HepG2 (cell line): ENCODE measurements at regions not wholly inside any gene's neighbourhood (a gene's known extent, or its start where the extent isn't known, plus 50 kb on each side); places are given as distances from the start of the nearest gene placed in this dataset.

Source experiments
- ATAC-seq: fragments of 200-7000 bp; cut with Tn5 transposase; 3 replicates; pipeline ENCODE4 v1.9.1; 2020; ENCODE audit warnings: mild to moderate bottlenecking, moderate library complexity
- BruUV-seq: library from RNA; stranded (reverse); fragments of 400-500 nt; replicated peaks from 2 replicates; lab custom pipeline; 2021; lab: Mats Ljungman, UMichigan
- CTCF ChIA-PET: fragments of 300-600 bp; formaldehyde crosslinking; extraction: SDS; loops from one replicate; lab custom pipeline; 2021; ENCODE audit warnings: low total read pairs, inconsistent platforms, low intra/inter-chr PET ratio; lab: Yijun Ruan, JAX
- POLR2A ChIA-PET: fragments of 350-600 bp; sonication (Branson Sonifier 250); formaldehyde crosslinking; loops from one replicate; lab custom pipeline; 2020; ENCODE audit warnings: antibody characterized with exemption, inconsistent platforms; lab: Yijun Ruan, JAX
- DNase-seq: peaks from one replicate; pipeline ENCODE4 v3.0.0-alpha.2; 2015; ENCODE audit warnings: low spot score
- FAIRE-seq: peaks from 3 replicates; lab custom pipeline; 2011; peaks lifted over from hg19 to GRCh38; lab: Jason Lieb, UNC
- H2AFZ ChIP-seq: one replicate; pipeline ENCODE4 v1.6.1; 2011; ENCODE audit warnings: low read length, inconsistent platforms
- H3K27ac ChIP-seq: fragments of 300-600 bp; 3 replicates; pipeline ENCODE4 v1.8.0; 2011; ENCODE audit warnings: mixed run types, mild to moderate bottlenecking, mixed read lengths, low read length, inconsistent platforms; ENCODE audit not compliant: insufficient read depth; ENCODE audit errors: extremely low read length
- H3K27me3 ChIP-seq, 2 experiments: fragments of 200-600 bp in 1 of 2; 2 replicates in 1 of 2; 3 replicates in 1 of 2; pipeline versions ENCODE4 v1.6.0 to v1.8.0; 2011; ENCODE audit warnings: low read length in 2 of 2, mild to moderate bottlenecking in 2 of 2, moderate library complexity in 2 of 2, inconsistent platforms in 1 of 2; ENCODE audit not compliant: insufficient read depth in 2 of 2, control insufficient read depth in 1 of 2
- H3K36me3 ChIP-seq, 2 experiments: fragments of 200-600 bp in 1 of 2; replicated peaks in 1 of 2; 2 replicates in 1 of 2; 3 replicates in 1 of 2; pipeline versions ENCODE4 v1.5.1 to v1.8.0; 2011; ENCODE audit warnings: low read length in 2 of 2, inconsistent platforms in 1 of 2; ENCODE audit not compliant: insufficient read depth in 2 of 2, control insufficient read depth in 1 of 2
- H3K4me1 ChIP-seq: 2 replicates; pipeline ENCODE4 v1.5.1; 2012; ENCODE audit warnings: low read length, inconsistent platforms; ENCODE audit not compliant: insufficient read depth
- H3K4me2 ChIP-seq: 2 replicates; pipeline ENCODE4 v1.6.0; 2011; ENCODE audit warnings: low read depth, low read length, inconsistent platforms
- H3K4me3 ChIP-seq, 3 experiments: fragments of 200-600 bp in 1 of 3; sonication (generic), shearing (Covaris generic) in 1 of 3; replicated peaks in 1 of 3; 2 replicates each; pipeline ENCODE4 v1.5.1; 2011 to 2016; ENCODE audit warnings: low read length in 3 of 3, inconsistent platforms in 2 of 3, low read depth in 2 of 3, mild to moderate bottlenecking in 2 of 3, control low read depth in 1 of 3, mixed read lengths in 1 of 3; ENCODE audit not compliant: insufficient read depth in 1 of 3
- H3K79me2 ChIP-seq: one replicate; pipeline ENCODE4 v1.6.1; 2011; ENCODE audit warnings: low read length, inconsistent platforms; ENCODE audit not compliant: insufficient read depth
- H3K9ac ChIP-seq: 2 replicates; pipeline ENCODE4 v1.6.0; 2011; ENCODE audit warnings: mild to moderate bottlenecking, low read depth, low read length, inconsistent platforms; ENCODE audit not compliant: insufficient read depth
- H3K9me3 ChIP-seq: 2 replicates; pipeline ENCODE4 v1.5.1; 2012; ENCODE audit warnings: mild to moderate bottlenecking, low read length
- H4K20me1 ChIP-seq: 2 replicates; pipeline ENCODE4 v1.6.0; 2011; ENCODE audit warnings: inconsistent platforms, mild to moderate bottlenecking, low read length, moderate library complexity; ENCODE audit not compliant: insufficient read depth
- CHCHD3 ChIP-seq: sonication (generic); formaldehyde crosslinking; IDR thresholded peaks from 2 replicates; pipeline ENCODE4 v1.8.0; 2022; ENCODE audit warnings: mild to moderate bottlenecking, missing genetic modification reagents, moderate library complexity
- DMTF1 ChIP-seq: sonication (generic); formaldehyde crosslinking; IDR thresholded peaks from 2 replicates; pipeline ENCODE4 v1.4.0; 2020; ENCODE audit warnings: mild to moderate bottlenecking, missing genetic modification reagents
- FOXK2 ChIP-seq: fragments of 450-650 bp; IDR thresholded peaks from 2 replicates; pipeline ENCODE4 v1.6.1; 2016
- MEF2D ChIP-seq: sonication (generic); formaldehyde crosslinking; IDR thresholded peaks from 2 replicates; pipeline ENCODE4 v1.5.1; 2020; ENCODE audit warnings: mild to moderate bottlenecking, missing genetic modification reagents
- NCOR1 ChIP-seq: fragments of 200-600 bp; sonication (generic); IDR thresholded peaks from 2 replicates; pipeline ENCODE4 v1.7.0; 2017; ENCODE audit warnings: antibody characterized with exemption, low read length, borderline replicate concordance
- PBX3 ChIP-seq: sonication (generic); formaldehyde crosslinking; IDR thresholded peaks from 2 replicates; pipeline ENCODE4 v1.8.1; 2023; ENCODE audit warnings: missing genetic modification reagents, inconsistent platforms, borderline replicate concordance
- RCOR2 ChIP-seq: IDR thresholded peaks from 2 replicates; pipeline ENCODE4 v1.6.1; 2016; ENCODE audit warnings: missing biosample characterization, missing genetic modification reagents
- ZBTB1 ChIP-seq: sonication (generic); formaldehyde crosslinking; IDR thresholded peaks from 2 replicates; pipeline ENCODE4 v1.4.0; 2020; ENCODE audit warnings: missing genetic modification reagents, borderline replicate concordance
- ZFP82 ChIP-seq: sonication (generic); formaldehyde crosslinking; IDR thresholded peaks from 2 replicates; pipeline ENCODE4 v1.5.1; 2020; ENCODE audit warnings: mild to moderate bottlenecking, missing genetic modification reagents, borderline replicate concordance
- ZNF260 ChIP-seq: sonication (generic); formaldehyde crosslinking; IDR thresholded peaks from 2 replicates; pipeline ENCODE4 v1.4.0; 2020; ENCODE audit warnings: missing genetic modification reagents, low read depth, mild to moderate bottlenecking, borderline replicate concordance
- ZNF333 ChIP-seq: sonication (generic); formaldehyde crosslinking; IDR thresholded peaks from 2 replicates; pipeline ENCODE4 v1.4.0; 2020; ENCODE audit warnings: mild to moderate bottlenecking, missing genetic modification reagents, borderline replicate concordance
- ZNF430 ChIP-seq: sonication (generic); formaldehyde crosslinking; IDR thresholded peaks from 2 replicates; pipeline ENCODE4 v1.9.0; 2021; ENCODE audit warnings: mild to moderate bottlenecking, missing genetic modification reagents
- ZNF431 ChIP-seq: sonication (generic); formaldehyde crosslinking; IDR thresholded peaks from 2 replicates; pipeline ENCODE4 v1.9.0; 2022; ENCODE audit warnings: missing genetic modification reagents, low read depth, mild to moderate bottlenecking, borderline replicate concordance
- ZNF558 ChIP-seq: sonication (generic); formaldehyde crosslinking; IDR thresholded peaks from 2 replicates; pipeline ENCODE4 v1.9.0; 2022; ENCODE audit warnings: mild to moderate bottlenecking, missing genetic modification reagents, borderline replicate concordance
- ZNF564 ChIP-seq: sonication (generic); formaldehyde crosslinking; IDR thresholded peaks from 2 replicates; pipeline ENCODE4 v1.8.1; 2023; ENCODE audit warnings: mild to moderate bottlenecking, missing genetic modification reagents
- ZNF646 ChIP-seq: sonication (generic); formaldehyde crosslinking; IDR thresholded peaks from 2 replicates; pipeline ENCODE4 v1.9.0; 2021; ENCODE audit warnings: mild to moderate bottlenecking, missing genetic modification reagents
- ZSCAN12 ChIP-seq: sonication (generic); formaldehyde crosslinking; IDR thresholded peaks from 2 replicates; pipeline ENCODE4 v1.9.0; 2021; ENCODE audit warnings: mild to moderate bottlenecking, missing genetic modification reagents
- WGBS: methylation state at CpG from one replicate; pipeline ENCODE4 v1.1.6; 2017; ENCODE audit warnings: low lambda C conversion rate; 5-methylcytosine and 5-hydroxymethylcytosine counted together
- in situ Hi-C: cut with HindIII; loops from 2 replicates; pipeline ENCODE4 v1.10.0; 2017; ENCODE audit warnings: low pct_unique_long_range_greater_than_20kb; ENCODE audit not compliant: extremely low pct_ligation_motif_present
- intact Hi-C: fragments of 100-400 bp; cut with micrococcal nuclease; formaldehyde crosslinking; loops from one replicate; pipeline ENCODE4 v1.10.0; 2022; ENCODE audit not compliant: unreplicated experiment

- Histone ChIP-seq H3K4me3 (no peak overlapping the region), H2AFZ (no peak overlapping the region), H3K4me2 (no peak overlapping the region), H3K27me3 (no peaks in the 10 kb centered on the region), H3K4me1 (no peaks in the 10 kb centered on the region), H4K20me1 (no peaks in the 10 kb centered on the region), H3K27ac (no peak overlapping the region), H3K79me2 (no peaks in the 10 kb centered on the region), H3K9me3 (peaks cover 88% of the 10 kb centered on the region), H3K36me3 (no peaks in the 10 kb centered on the region), H3K9ac (no peak overlapping the region)
- 11% methylated on average over 10 of the region's 10 CpGs for WGBS
- ChIA-PET CTCF (no interaction called here), POLR2A (no interaction called here)
- ATAC-seq = no peak
- BruUV-seq = no TSS peak
- in situ Hi-C loops (no loop called here), intact Hi-C loops (no loop called here)
- TF ChIP-seq ZSCAN12 (CRISPR knock-in tag) = no peak
- TF ChIP-seq NCOR1 = no peak
- no peak for TF ChIP-seq RCOR2 (CRISPR knock-in tag)
- TF ChIP-seq FOXK2 = no peak
- TF ChIP-seq PBX3 (CRISPR knock-in tag) = no peak
- TF ChIP-seq CHCHD3 (CRISPR knock-in tag) = no peak
- no peak for TF ChIP-seq ZFP82 (CRISPR knock-in tag)
- TF ChIP-seq ZBTB1 (CRISPR knock-in tag) = no peak
- TF ChIP-seq ZNF431 (CRISPR knock-in tag) = no peak
- TF ChIP-seq MEF2D = no peak
- TF ChIP-seq ZNF558 (CRISPR knock-in tag) = no peak
- no peak for TF ChIP-seq DMTF1
- no peak for TF ChIP-seq ZNF333 (CRISPR knock-in tag)
- no peak for TF ChIP-seq ZNF564 (CRISPR knock-in tag)
- no peak for TF ChIP-seq ZNF430 (CRISPR knock-in tag)
- TF ChIP-seq ZNF260 (CRISPR knock-in tag) = no peak
- TF ChIP-seq ZNF646 (CRISPR knock-in tag) = no peak
- DNase-seq = no peak
- no peak for FAIRE-seq
Observed at GRCh38 chr20:55375920-55376319, 629.4 kb downstream of the CBLN4 start.
